SIG-M5 (cell line): ENCODE measurements at regions not wholly inside any gene's neighbourhood (a gene's known extent, or its start where the extent isn't known, plus 50 kb on each side); places are given as distances from the start of the nearest gene placed in this dataset.

Experiments
- DNase-seq: peaks from one replicate; lab custom pipeline; 2025; lab: John Stamatoyannopoulos, UW

DNA sequence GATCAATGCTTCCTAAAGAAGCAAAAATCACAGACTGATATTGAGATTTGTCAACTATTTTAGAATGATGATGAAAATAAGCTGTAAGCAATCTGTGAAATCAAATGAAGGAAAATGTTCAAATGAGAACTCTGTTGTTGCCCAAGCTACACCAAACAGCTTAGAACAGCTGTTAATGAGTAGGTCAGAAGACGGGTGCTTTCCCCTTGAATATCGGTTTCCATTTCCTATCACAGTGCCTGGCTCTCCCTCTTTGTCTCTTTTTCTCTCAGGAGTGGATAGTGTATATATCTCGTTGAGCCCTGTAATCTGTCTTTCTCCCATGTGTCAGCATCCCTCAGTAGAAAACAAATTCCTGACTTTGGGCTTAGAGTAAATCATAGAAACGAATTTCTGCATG is 1592.9 kb upstream of the TENM3 start:
- no peak for DNase-seq

DNA sequence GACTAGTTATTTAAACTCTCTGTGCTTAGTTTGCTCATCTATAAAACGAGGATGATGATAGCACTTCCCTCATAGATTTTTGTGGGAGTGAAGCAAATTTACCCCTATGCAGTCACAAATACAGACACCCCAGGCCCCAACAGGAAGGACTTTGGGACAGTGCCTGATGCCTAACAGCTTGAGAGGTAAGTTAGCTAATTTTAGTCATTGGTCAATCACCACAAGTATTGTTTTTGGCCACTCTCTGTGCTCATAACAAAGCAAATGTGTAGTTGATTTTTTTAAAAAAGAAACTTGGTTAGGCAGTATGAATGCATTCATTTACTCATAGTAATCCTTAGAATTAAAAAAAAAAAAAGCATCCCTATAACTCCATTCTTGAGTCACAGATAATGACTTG is 1590.7 kb upstream of the TENM3 start:
- no peak for DNase-seq

GRCh38 chr4:180655886-180656285 is 1587.3 kb upstream of the TENM3 start:
- DNase-seq = no peak

GRCh38 chr4:180657881-180658280 is 1585.3 kb upstream of the TENM3 start:
- no peak for DNase-seq

- no peak for DNase-seq
Measured at GRCh38 chr4:180664766-180665368, 1578.3 kb upstream of the TENM3 start.

DNA sequence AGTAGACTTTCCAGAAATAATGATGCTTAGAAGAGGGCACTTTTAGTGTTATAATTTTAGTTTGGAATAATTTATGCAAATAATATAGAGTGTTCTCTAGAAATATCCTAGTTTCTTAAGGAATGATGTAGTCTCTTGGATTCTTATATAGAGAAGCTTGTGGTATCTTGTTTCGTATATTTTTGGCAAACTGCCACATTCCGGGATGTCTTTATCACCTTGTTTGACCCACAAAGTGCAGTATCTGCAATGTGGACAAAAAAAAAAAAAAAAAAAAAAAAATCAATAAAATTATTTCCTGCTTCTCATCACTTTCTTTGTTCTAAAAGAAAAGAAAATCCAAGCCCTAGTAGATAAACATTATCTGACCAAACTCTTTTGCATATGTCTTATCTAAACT is 1577.7 kb upstream of the TENM3 start:
- DNase-seq = no peak

- DNase-seq = no peak
Measured at GRCh38 chr4:180665994-180666824, 1577.0 kb upstream of the TENM3 start.

GRCh38 chr4:180668732-180669131 is 1574.5 kb upstream of the TENM3 start:
- DNase-seq = no peak

- DNase-seq = no peak
Measured at GRCh38 chr4:180669680-180670079, 1573.5 kb upstream of the TENM3 start.

- no peak for DNase-seq
Measured at GRCh38 chr4:180674619-180675358, 1568.4 kb upstream of the TENM3 start.

GRCh38 chr4:180675359-180675650 is 1567.9 kb upstream of the TENM3 start:
- DNase-seq = no peak

DNA sequence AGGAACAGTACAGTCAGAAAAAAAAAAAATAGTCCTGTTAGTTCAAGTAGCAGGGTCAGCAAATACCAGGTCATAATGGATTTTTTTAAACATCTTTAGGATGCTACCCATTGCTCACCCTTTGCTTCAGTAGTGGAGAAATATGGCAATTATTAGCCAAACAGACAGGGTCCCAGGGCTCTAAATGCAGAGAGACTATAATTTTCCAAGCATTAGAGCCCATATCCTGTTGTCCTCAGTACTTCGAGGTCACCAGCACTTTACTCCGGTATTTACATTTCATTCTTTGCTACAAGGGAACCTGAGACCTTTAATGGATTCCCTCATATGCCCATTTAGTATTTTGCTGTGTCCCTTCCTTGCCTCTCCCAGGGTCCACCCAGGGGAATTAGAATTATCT is 1562.9 kb upstream of the TENM3 start:
- no peak for DNase-seq

- DNase-seq = no peak
Measured at GRCh38 chr4:180682776-180683175, 1560.4 kb upstream of the TENM3 start.

GRCh38 chr4:180683186-180683585 is 1560.0 kb upstream of the TENM3 start:
- DNase-seq = no peak

GRCh38 chr4:180688480-180688879 is 1554.7 kb upstream of the TENM3 start:
- no peak for DNase-seq

- DNase-seq = no peak
Measured at GRCh38 chr4:180694875-180695274, 1548.3 kb upstream of the TENM3 start.

DNA sequence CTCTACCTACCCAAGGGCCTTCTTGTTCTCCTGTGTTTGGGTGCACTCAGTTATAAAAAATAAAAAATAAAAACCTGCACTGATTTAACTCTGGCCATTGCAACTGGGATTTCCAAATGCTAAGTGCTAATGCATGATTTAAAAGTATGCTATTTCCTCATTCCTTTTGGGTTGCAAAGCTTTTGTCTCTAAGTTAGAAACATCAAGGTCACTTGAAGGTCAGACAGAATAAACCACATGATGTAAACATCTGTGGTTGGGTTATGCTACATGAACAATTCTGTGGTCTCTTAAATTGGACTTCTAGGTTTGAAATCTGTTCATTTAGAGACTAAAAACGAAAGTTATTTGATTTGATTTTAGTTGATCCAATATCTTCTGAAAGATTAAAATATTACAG is 1547.4 kb upstream of the TENM3 start:
- DNase-seq = no peak

- DNase-seq = no peak
Measured at GRCh38 chr4:180696460-180697092, 1546.6 kb upstream of the TENM3 start.

DNA sequence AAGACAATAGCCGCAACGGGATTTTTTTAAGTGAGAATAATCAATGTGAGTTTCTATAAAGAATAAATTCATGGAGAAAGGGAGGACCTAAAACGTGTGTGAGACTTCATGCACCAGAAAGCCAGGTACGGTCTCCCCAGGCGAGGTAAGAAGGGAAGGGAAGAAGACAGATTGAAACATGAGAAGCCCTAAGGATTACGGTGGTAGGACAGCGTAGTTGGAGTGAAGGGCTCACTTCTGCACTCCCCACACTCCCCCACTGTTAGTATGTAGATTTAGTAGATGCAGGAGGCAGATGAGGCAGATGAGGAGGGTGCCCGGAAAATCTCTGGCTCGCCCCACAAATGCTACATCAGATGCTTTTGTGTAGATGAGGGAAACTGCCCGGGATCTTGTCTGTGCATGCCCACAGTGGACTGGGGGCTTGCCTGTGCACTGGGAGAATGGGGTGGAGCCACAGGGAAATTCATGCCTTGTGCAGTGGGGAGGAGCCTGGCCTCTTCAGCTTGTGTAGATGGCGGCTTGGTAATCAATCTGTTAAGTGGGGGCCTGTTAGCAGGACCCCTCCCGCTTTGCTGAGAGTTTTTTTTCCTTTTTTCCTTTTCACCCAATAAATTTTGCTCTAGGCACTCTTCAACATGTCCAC is 1544.5 kb upstream of the TENM3 start:
- no peak for DNase-seq

GRCh38 chr4:180706766-180707165 is 1536.4 kb upstream of the TENM3 start:
- DNase-seq = no peak

GRCh38 chr4:180710628-180711337 is 1532.4 kb upstream of the TENM3 start:
- no peak for DNase-seq
